ENCODE measurements at regions not wholly inside any gene's neighbourhood (a gene's known extent, or its start where the extent isn't known, plus 50 kb on each side); places are given as distances from the start of the nearest gene placed in this dataset.
"Not testable (repeated sequence)": the region's sequence is repeated elsewhere in the genome, so short reads cannot be mapped to it uniquely, and the experiment has no call there.

- DNase-seq: no peak
Measured at GRCh38 chr11:56876621-56877275, 112.0 kb upstream of the OR5AK2 start.

- DNase-seq: no peak
Measured at GRCh38 chr11:56855217-56855616, 106.7 kb upstream of the OR9G4 start.

- DNase-seq: no peak
Measured at GRCh38 chr11:56852131-56852530, 103.6 kb upstream of the OR9G4 start.

DNA sequence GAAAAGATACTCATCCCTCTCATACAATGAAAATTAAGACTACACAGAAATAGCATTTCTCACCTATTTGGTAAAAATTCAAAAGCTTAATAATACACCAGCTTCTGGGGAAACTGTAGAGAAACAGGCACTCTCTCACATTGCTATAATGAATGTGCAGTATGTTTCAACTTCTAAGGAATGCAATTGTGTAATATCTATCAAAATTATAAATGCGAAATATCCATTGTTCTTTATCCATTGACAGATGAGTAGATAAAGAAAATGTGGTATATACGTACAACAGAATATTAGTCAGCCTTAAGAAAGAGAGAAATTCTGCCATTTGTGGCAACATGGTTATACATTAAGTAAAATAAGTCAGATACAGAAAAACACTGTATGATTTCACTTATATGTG is 101.4 kb upstream of the OR9G4 start:
- no peak for DNase-seq

- no peak for DNase-seq
Measured at GRCh38 chr11:56849250-56849649, 100.8 kb upstream of the OR9G4 start.

DNA sequence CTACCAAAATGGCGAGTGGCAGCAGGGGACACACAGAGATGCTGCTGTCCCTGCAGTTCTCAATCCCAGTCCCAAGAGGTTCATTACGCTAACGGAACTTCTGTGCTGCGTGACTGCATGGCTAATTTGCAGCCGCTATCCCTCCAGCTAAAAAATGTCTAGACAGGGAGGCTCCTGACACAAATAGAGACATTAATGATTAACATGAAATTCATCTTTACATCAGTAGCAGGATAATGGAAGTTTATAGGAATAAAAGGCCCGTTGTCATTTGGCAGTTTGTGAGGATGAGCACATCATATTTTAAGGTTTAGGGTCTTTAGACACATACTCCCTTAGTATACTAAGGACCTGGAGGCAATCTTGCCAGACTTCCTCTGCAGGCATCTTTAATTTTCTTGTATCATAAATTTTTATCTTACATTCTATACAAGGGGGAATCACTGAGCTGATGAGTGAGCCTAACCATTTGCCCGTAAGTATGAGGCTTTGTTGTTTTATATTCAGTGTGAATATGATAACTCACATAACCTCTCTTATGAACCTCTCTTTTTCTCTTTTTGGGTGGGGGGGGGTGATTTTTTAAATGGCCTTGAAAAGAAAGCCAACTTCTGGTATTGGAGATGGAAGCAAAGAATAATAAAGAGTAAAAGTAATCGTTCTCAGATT is 99.8 kb upstream of the OR9G4 start:
- DNase-seq: no peak

- DNase-seq: no peak
Measured at GRCh38 chr11:56846631-56847576, 98.4 kb upstream of the OR9G4 start.

GRCh38 chr11:56845121-56845732 is 96.7 kb upstream of the OR9G4 start:
- DNase-seq: no peak

DNA sequence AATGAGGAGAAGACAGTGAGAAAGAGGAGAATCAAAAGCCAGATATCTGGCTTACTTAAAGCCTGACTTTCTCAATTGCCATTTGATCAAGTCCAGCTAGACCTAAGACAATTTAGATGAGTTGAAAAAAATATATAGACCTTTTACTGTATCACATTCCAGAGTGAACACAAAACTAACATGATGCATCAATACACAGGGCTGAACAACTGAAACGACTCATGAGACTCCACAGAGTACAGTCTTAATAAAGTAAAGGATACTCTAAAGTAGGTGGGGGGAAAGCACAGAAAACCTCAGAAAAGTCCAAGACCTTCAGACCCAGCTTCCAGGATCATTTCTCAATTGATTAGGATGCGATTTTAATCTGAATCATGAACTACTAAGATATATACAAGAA is 95.3 kb upstream of the OR9G4 start:
- DNase-seq: no peak

DNA sequence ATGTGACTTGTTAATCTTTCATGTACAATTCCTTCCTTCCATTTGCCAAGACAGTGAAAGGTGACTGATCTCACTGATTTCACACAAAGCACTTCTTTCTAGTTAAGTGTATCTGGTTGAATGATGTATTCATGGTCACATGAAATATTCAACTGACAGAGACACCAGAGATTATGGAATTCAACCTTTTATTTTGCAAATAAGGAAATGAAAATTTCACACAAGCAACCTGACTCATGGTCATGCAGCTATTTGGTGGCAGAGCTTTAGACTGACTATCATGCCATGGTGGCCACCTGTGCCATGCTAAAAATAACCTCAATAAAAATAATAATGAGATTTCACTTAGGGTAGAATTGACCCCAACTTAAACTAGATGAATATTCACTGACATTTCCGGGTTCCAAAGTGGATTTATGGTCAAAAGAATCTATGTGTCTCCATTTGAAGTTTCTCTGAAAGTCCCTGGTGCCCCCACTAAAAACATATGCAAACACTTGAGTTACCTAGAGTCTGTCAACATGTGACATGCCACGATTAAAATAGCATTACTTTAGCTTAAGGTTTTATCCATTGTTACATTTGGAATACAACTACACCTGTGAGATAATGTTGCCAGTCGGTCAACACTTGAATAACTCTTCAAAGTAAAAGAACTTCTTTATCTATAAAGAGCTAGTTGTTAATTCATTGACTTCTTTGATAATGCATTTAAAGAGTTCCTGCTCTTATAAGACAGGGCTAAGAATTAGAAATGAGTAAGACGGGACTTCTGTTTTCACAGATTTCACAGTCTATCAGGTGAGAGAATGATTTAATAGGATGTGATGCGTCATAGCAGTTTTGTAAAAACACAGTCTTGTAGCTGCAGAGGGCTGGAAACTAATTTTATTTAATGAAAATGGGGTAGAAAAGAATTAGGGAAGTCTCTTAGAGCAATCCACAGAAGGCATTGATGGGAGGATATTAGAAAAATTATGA is 94.6 kb upstream of the OR9G4 start:
- no peak for DNase-seq

DNA sequence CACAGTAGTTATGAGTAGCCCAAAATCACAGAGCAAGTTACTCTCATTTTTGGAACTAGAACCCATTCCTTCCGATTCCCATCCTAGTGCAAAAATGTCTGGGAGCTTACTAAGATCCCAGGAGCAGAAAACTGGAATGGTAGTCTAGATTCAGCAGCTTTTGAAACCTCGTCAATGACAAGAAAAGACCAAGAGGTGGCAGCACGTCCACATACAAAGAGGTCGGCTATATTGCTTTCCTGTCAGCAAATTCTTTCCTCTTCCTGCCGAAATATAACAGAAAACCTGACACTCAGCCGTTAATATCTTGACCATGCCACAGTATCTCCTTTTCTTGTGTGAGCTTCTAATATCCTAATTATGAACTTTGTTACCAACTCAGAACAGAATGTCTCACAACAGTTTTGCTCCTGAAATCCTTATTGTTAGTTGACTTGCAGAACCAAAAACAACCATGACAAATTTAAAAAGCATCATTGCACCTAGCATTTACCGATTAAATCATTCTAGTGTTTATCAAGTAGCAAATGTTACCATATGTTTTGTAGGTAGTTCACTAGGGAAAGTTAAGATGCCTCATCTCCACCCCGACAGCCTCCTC is 92.8 kb upstream of the OR9G4 start:
- peak; percentile 10 for DNase-seq

DNA sequence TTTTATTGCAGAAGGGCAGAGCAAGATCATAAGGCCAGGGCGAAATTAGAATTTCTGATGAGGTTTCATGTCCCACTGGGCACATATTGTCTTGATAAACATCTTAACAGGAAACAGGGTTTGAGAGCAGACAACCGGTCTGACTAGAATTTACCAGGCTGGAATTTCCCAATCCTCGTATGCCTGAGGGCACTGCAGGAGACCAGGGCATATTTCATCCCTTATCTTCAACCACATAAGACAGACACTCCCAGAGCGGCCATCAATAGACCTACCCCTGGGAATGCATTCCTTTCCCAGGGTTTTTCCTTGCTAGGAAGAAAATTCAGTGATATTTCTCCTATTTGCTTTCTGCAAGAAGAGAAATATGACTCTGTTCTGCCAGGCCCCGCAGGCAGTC is 78.9 kb upstream of the OR9G4 start:
- DNase-seq: not testable (repeated sequence)

GRCh38 chr11:56819916-56820315 is 71.4 kb upstream of the OR9G4 start:
- no peak for DNase-seq

DNA sequence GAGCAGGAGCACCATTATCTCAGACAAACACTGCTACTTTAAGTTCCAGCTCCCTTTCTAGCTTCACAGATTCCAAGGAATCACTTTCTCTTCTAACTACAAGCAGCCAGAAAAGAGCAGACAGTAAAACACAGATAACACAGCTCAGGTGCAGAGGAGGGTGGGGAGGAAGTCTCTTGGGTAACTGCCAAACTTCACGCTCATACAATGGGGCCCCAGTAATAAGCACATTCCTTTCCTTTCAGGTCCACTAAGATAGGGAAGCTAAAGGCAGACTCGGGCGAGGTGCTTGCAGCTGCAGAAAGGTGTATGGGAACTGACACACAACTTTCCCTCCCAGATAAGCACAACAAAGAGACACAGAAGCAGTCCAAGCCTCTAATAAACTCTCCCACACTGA is 69.2 kb upstream of the OR9G4 start:
- DNase-seq: no peak

DNA sequence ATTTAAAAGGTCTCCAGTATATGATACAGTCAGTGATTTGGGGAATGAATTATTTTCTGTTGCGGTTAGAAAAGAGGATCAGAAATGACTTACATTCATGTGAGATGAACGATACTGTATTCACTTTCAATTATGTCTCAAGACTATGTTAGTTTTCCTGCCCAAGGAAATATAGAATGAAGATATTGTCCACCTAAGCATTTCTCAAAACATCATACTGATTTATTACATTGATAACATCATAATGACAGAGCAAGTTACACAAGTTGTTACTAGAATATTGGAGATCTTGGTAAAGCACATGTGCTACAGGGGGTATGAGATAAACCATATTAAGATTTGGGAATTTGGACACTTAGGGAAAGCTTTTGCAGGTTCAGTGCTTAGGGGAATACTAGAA is 67.8 kb upstream of the OR9G4 start:
- DNase-seq: no peak

DNA sequence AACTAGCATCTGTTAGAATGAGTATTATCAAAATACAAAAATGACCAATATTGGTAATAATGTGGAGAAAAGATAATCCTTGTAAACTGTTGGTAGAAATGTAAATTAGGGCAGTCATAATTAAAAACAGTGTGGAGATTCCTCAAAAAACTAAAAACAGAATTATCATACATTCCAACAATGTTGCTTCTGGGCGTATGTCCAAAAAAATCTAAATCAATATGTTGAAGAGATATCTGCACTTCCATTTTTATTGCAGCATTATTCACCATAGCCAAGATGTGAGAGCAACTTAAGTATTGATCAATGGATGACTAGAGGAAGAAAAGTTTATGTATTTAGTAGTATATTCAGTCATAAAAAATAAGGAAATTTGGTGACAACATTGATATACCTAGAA is 59.8 kb upstream of the OR9G4 start:
- DNase-seq: no peak

- no peak for DNase-seq
Measured at GRCh38 chr11:56799691-56800210, 51.3 kb upstream of the OR9G4 start.
